ENCODE measurements at regions not wholly inside any gene's neighbourhood (a gene's known extent, or its start where the extent isn't known, plus 50 kb on each side); places are given as distances from the start of the nearest gene placed in this dataset.
"Not testable (repeated sequence)": the region's sequence is repeated elsewhere in the genome, so short reads cannot be mapped to it uniquely, and the experiment has no call there.

- no peak for DNase-seq
Measured at GRCh38 chr2:8554296-8554806, 127.5 kb upstream of the ID2 start.

- DNase-seq, result no peak
Measured at GRCh38 chr2:8555543-8555942, 126.3 kb upstream of the ID2 start.

GRCh38 chr2:8558096-8558495 is 123.8 kb upstream of the ID2 start:
- no peak for DNase-seq

- DNase-seq, result no peak
Measured at GRCh38 chr2:8558956-8559355, 122.9 kb upstream of the ID2 start.

GRCh38 chr2:8559805-8560204 is 122.1 kb upstream of the ID2 start:
- DNase-seq, result no peak

GRCh38 chr2:8561692-8562091 is 120.2 kb upstream of the ID2 start:
- DNase-seq, result not testable (repeated sequence)

GRCh38 chr2:8563814-8564474 is 117.9 kb upstream of the ID2 start:
- no peak for DNase-seq

- DNase-seq, result no peak
Measured at GRCh38 chr2:8564475-8564874, 117.4 kb upstream of the ID2 start.

- DNase-seq, result no peak
Measured at GRCh38 chr2:8565399-8566154, 116.3 kb upstream of the ID2 start.

GRCh38 chr2:8566155-8566670 is 115.6 kb upstream of the ID2 start:
- no peak for DNase-seq

- peak; percentile 93 for DNase-seq
Measured at GRCh38 chr2:8566774-8567468, 114.9 kb upstream of the ID2 start.

- peak; percentile 41 for DNase-seq
Measured at GRCh38 chr2:8567469-8568260, 114.2 kb upstream of the ID2 start.

- DNase-seq, result no peak
Measured at GRCh38 chr2:8568543-8569302, 113.1 kb upstream of the ID2 start.

GRCh38 chr2:8569332-8569930 is 112.4 kb upstream of the ID2 start:
- no peak for DNase-seq

GRCh38 chr2:8570637-8571036 is 111.2 kb upstream of the ID2 start:
- DNase-seq, result no peak

GRCh38 chr2:8571301-8571791 is 110.5 kb upstream of the ID2 start:
- DNase-seq, result no peak

GRCh38 chr2:8571792-8572499 is 109.9 kb upstream of the ID2 start:
- peak; percentile 71 for DNase-seq

- DNase-seq, result no peak
Measured at GRCh38 chr2:8572712-8573233, 109.1 kb upstream of the ID2 start.

- peak; percentile 90 for DNase-seq
Measured at GRCh38 chr2:8573234-8573941, 108.5 kb upstream of the ID2 start.

GRCh38 chr2:8573942-8574195 is 108.0 kb upstream of the ID2 start:
- no peak for DNase-seq
